Prostate gland (tissue), 2 donors: ENCODE measurements at regions not wholly inside any gene's neighbourhood (a gene's known extent, or its start where the extent isn't known, plus 50 kb on each side); places are given as distances from the start of the nearest gene placed in this dataset.

ENCODE experiments used
- CTCF ChIP-seq, 4 experiments: fragments of 200-600 bp in 2 of 4; fragments of 450-650 bp in 2 of 4; sonication (generic) in 2 of 4; IDR thresholded peaks; 1 replicate in 3 of 4; 2 replicates in 1 of 4; pipeline ENCODE4 v1.5.1; 2016 to 2019; ENCODE audit warnings: antibody characterized with exemption in 4 of 4, mild to moderate bottlenecking in 2 of 4, moderate library complexity in 2 of 4
- POLR2A ChIP-seq: fragments of 450-650 bp; IDR thresholded peaks from one replicate; pipeline ENCODE4 v1.6.1; 2016; ENCODE audit warnings: antibody characterized with exemption, mild to moderate bottlenecking
- POLR2AphosphoS5 ChIP-seq: sonication (generic); formaldehyde crosslinking; IDR thresholded peaks from one replicate; pipeline ENCODE4 v1.6.1; 2017; ENCODE audit warnings: antibody characterized with exemption

GRCh38 chr7:86411814-86412213 lies 231.9 kb upstream of the GRM3 start:
- TF ChIP-seq CTCF (IDR thresholded peaks at IDR 0.05) (no peak), POLR2A (no peak), POLR2AphosphoS5 (no peak)
